ENCODE measurements at regions not wholly inside any gene's neighbourhood (a gene's known extent, or its start where the extent isn't known, plus 50 kb on each side); places are given as distances from the start of the nearest gene placed in this dataset.

GRCh38 chr12:29883941-29884554, 100.3 kb upstream of the TMTC1 start:
- intact Hi-C loops (cut with DNase I), result no loop called here
- Histone ChIP-seq H3K4me3 (no peak overlapping the region), H3K27ac (no peak overlapping the region), H3K4me1 (no peaks in the 10 kb centered on the region), H3K9me3 (no peaks in the 10 kb centered on the region), H3K27me3 (no peaks in the 10 kb centered on the region), H3K36me3 (no peaks in the 10 kb centered on the region)
- no peak for ATAC-seq
- DNase-seq, result no peak
- TF ChIP-seq CTCF (IDR thresholded peaks at IDR 0.05), result no peak

- no peaks in the 10 kb centered on the region for H3K36me3 ChIP-seq
- no peak overlapping the region for H3K27ac ChIP-seq
- H3K4me3 ChIP-seq, result no peak overlapping the region
- no peak for TF ChIP-seq CTCF (IDR thresholded peaks at IDR 0.05)
- ATAC-seq, result no peak
- no peaks in the 10 kb centered on the region for H3K4me1 ChIP-seq
- H3K27me3 ChIP-seq, result no peaks in the 10 kb centered on the region
- intact Hi-C loops (cut with DNase I), result no loop called here
- DNase-seq, result no peak
- H3K9me3 ChIP-seq, result no peaks in the 10 kb centered on the region
These were observed 99.8 kb upstream of the TMTC1 start for GRCh38 chr12:29883525-29883924.

- Histone ChIP-seq H3K4me3 (no peak overlapping the region), H3K4me1 (no peaks in the 10 kb centered on the region), H3K36me3 (no peaks in the 10 kb centered on the region), H3K27ac (no peak overlapping the region), H3K9me3 (no peaks in the 10 kb centered on the region), H3K27me3 (no peaks in the 10 kb centered on the region)
- no peak for TF ChIP-seq CTCF (IDR thresholded peaks at IDR 0.05)
- DNase-seq (no peak), ATAC-seq (no peak)
- intact Hi-C loops (cut with DNase I), result no loop called here
These were observed 99.1 kb upstream of the TMTC1 start for GRCh38 chr12:29882846-29883245.

DNA sequence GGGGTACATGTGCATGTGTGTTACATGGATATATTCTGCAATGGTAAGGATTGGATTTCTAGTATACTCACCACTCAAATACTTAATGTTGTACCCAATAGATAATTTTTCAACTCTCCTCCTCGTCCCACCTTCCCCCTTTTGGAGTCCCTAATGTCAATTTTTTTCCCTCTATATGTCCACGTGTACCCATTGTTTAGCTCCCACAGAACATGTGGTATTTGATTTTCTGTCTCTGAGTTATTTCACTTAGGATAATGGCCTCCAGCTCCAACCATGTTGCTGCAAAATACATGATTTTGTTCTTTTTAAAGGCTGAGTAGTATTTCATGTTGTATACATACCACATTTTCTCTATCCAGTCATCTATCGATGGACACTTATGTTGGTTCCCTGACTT, 97.2 kb upstream of the TMTC1 start:
- ATAC-seq, result no peak
- Histone ChIP-seq H3K27me3 (no peaks in the 10 kb centered on the region), H3K9me3 (no peaks in the 10 kb centered on the region), H3K27ac (no peak overlapping the region), H3K36me3 (no peaks in the 10 kb centered on the region), H3K4me1 (no peaks in the 10 kb centered on the region), H3K4me3 (no peak overlapping the region)
- DNase-seq, result no peak
- intact Hi-C loops (cut with DNase I), result no loop called here
- TF ChIP-seq CTCF (IDR thresholded peaks at IDR 0.05), result no peak

- Histone ChIP-seq H3K4me3 (no peak overlapping the region), H3K27ac (no peak overlapping the region), H3K9me3 (no peaks in the 10 kb centered on the region), H3K36me3 (no peaks in the 10 kb centered on the region), H3K4me1 (no peaks in the 10 kb centered on the region), H3K27me3 (no peaks in the 10 kb centered on the region)
- DNase-seq (no peak), ATAC-seq (no peak)
- TF ChIP-seq CTCF (IDR thresholded peaks at IDR 0.05), result no peak
- intact Hi-C loops (cut with DNase I), result no loop called here
These were observed 96.0 kb upstream of the TMTC1 start for GRCh38 chr12:29879606-29880308.
